ENCODE measurements at regions not wholly inside any gene's neighbourhood (a gene's known extent, or its start where the extent isn't known, plus 50 kb on each side); places are given as distances from the start of the nearest gene placed in this dataset.

- H3K4me3 ChIP-seq: no peak overlapping the region
- no peak for TF ChIP-seq CTCF (IDR thresholded peaks at IDR 0.05)
- TF ChIP-seq POLR2A (IDR thresholded peaks at IDR 0.05): no peak
- intact Hi-C loops (cut with DNase I; ENCODE audit: low total_unique reads): no loop called here
- no peaks in the 10 kb centered on the region for H3K4me1 ChIP-seq
- 86 to 88% methylated on average over 1 of the region's 1 CpG for WGBS, 2 donors
- H3K27ac ChIP-seq: no peak overlapping the region
- H3K36me3 ChIP-seq (ENCODE audit: low read depth, missing control alignments): no peaks in the 10 kb centered on the region
- no peak for DNase-seq
- H3K9me3 ChIP-seq: no peaks in the 10 kb centered on the region
- H3K27me3 ChIP-seq: no peaks in the 10 kb centered on the region
These were observed 1951.8 kb upstream of the ADGRL3 start for GRCh38 chr4:59248313-59248712.

- Histone ChIP-seq H3K4me3 (no peak overlapping the region), H3K36me3 (ENCODE audit: low read depth, missing control alignments) (no peaks in the 10 kb centered on the region), H3K27me3 (no peaks in the 10 kb centered on the region), H3K27ac (no peak overlapping the region), H3K9me3 (no peaks in the 10 kb centered on the region), H3K4me1 (no peaks in the 10 kb centered on the region)
- whole genome bisulfite sequencing, 2 donors: 47 to 50% methylated on average over 2 of the region's 2 CpGs
- DNase-seq: no peak
- intact Hi-C loops (cut with DNase I; ENCODE audit: low total_unique reads): no loop called here
- TF ChIP-seq CTCF (IDR thresholded peaks at IDR 0.05) (no peak), POLR2A (IDR thresholded peaks at IDR 0.05) (no peak)
These were observed 1951.0 kb upstream of the ADGRL3 start for GRCh38 chr4:59249110-59249509.

GRCh38 chr4:59258002-59258401 is 1942.1 kb upstream of the ADGRL3 start:
- no peak overlapping the region for H3K4me3 ChIP-seq

GRCh38 chr4:59307609-59308008 is 1892.5 kb upstream of the ADGRL3 start:
- no peak overlapping the region for H3K27ac ChIP-seq
- H3K36me3 ChIP-seq (ENCODE audit: low read depth, missing control alignments): no peaks in the 10 kb centered on the region
- no peaks in the 10 kb centered on the region for H3K9me3 ChIP-seq
- intact Hi-C loops (cut with DNase I; ENCODE audit: low total_unique reads): no loop called here
- H3K27me3 ChIP-seq: no peaks in the 10 kb centered on the region
- TF ChIP-seq CTCF (IDR thresholded peaks at IDR 0.05) (no peak), POLR2A (IDR thresholded peaks at IDR 0.05) (no peak)
- DNase-seq: no peak
- no peak overlapping the region for H3K4me3 ChIP-seq
- H3K4me1 ChIP-seq: no peaks in the 10 kb centered on the region

More at GRCh38 chr4:59258002-59258401, 1942.1 kb upstream of the ADGRL3 start:
- Histone ChIP-seq H3K9me3 (no peaks in the 10 kb centered on the region), H3K27ac (no peak overlapping the region), H3K4me1 (no peaks in the 10 kb centered on the region), H3K36me3 (ENCODE audit: low read depth, missing control alignments) (no peaks in the 10 kb centered on the region), H3K27me3 (no peaks in the 10 kb centered on the region)
- intact Hi-C loops (cut with DNase I; ENCODE audit: low total_unique reads): no loop called here
- no peak for DNase-seq
- TF ChIP-seq CTCF (IDR thresholded peaks at IDR 0.05) (no peak), POLR2A (IDR thresholded peaks at IDR 0.05) (no peak)
- WGBS, 2 donors: 51 to 62% methylated on average over 2 of the region's 2 CpGs

GRCh38 chr4:59314637-59315036 is 1885.5 kb upstream of the ADGRL3 start:
- no peaks in the 10 kb centered on the region for H3K36me3 ChIP-seq (ENCODE audit: low read depth, missing control alignments)
- H3K9me3 ChIP-seq: no peaks in the 10 kb centered on the region
- intact Hi-C loops (cut with DNase I; ENCODE audit: low total_unique reads): no loop called here
- no peak overlapping the region for H3K27ac ChIP-seq
- 0 to 50% methylated on average over 1 of the region's 1 CpG for WGBS, 2 donors
- H3K4me3 ChIP-seq: no peak overlapping the region
- H3K4me1 ChIP-seq: no peaks in the 10 kb centered on the region
- H3K27me3 ChIP-seq: no peaks in the 10 kb centered on the region
- no peak for TF ChIP-seq CTCF (IDR thresholded peaks at IDR 0.05)
- no peak for TF ChIP-seq POLR2A (IDR thresholded peaks at IDR 0.05)
- no peak for DNase-seq

Data from testis (tissue), 2 donors.